ENCODE measurements at regions not wholly inside any gene's neighbourhood (a gene's known extent, or its start where the extent isn't known, plus 50 kb on each side); places are given as distances from the start of the nearest gene placed in this dataset.

DNA sequence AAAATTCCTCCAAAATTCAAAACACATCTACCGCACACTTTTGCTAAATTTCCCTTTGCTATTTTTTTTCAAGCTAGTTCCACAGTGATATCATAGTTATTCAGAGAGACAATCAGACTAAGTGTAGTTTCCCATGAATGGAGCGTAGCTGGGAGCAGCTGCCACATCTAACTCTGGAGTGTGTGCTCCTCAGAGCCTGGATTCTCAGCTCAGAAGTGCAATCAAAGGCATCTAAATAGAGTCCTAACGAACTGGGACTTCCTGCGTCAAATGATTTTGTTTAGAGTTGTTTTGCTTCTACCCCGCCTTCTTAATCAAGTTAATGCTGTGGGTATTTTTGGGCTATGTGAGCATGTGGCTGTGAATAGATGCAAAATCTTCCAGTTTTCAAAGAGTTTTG lies 160.3 kb downstream of the TMEM18 start:
- no peak for ATAC-seq

GRCh38 chr2:516131-516530 lies 161.1 kb downstream of the TMEM18 start:
- H3K27me3 ChIP-seq = no peaks in the 10 kb centered on the region
- intact Hi-C loops (cut with DNase I) = no loop called here
- no peak overlapping the region for H3K4me3 ChIP-seq
- no peak for ATAC-seq
- no peaks in the 10 kb centered on the region for H3K9me3 ChIP-seq
- H3K4me1 ChIP-seq = no peaks in the 10 kb centered on the region
- DNase-seq = no peak
- TF ChIP-seq CTCF (IDR thresholded peaks at IDR 0.05) = no peak
- H3K36me3 ChIP-seq = no peaks in the 10 kb centered on the region
- no peak overlapping the region for H3K27ac ChIP-seq

More for the DNA sequence above, 160.3 kb downstream of the TMEM18 start:
- no peak for DNase-seq
- intact Hi-C loops (cut with DNase I) = no loop called here
- Histone ChIP-seq H3K27me3 (no peaks in the 10 kb centered on the region), H3K4me3 (no peak overlapping the region), H3K9me3 (no peaks in the 10 kb centered on the region), H3K4me1 (no peaks in the 10 kb centered on the region), H3K27ac (no peak overlapping the region), H3K36me3 (no peaks in the 10 kb centered on the region)
- TF ChIP-seq CTCF (IDR thresholded peaks at IDR 0.05) = no peak

DNA sequence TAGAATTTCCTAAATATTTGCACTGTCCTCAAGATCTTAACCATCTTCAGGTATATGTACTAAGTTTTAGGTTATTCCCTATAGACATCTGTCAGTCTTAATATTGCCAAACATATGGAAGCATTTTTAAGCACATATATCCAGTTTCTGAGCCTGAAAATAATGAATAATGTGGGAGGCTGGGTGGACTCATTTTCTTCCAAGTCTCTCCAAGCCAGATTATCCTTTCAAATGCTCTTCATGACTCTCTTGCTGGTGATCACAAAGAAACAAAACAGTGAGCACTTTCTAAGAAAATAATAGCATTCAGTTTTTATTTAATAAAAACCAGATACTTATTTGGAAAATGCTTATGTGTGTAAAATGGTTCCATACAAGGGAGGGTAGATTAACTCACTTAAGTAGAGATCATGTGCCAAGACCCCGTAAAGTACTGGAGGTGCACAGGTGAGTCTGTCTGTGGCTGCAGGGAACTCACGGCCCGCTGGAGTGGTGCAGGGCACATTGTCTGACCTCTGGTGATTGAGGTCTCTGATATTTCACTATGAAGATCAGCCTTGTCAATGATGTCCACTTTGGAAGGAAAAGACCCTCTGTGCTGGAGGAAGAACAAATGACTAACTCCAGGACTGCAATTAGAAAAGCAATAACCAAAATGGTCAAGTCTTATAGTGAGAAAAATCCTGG lies 161.6 kb downstream of the TMEM18 start:
- no peaks in the 10 kb centered on the region for H3K36me3 ChIP-seq
- H3K27ac ChIP-seq = no peak overlapping the region
- no peaks in the 10 kb centered on the region for H3K27me3 ChIP-seq
- H3K4me3 ChIP-seq = no peak overlapping the region
- no peaks in the 10 kb centered on the region for H3K9me3 ChIP-seq
- intact Hi-C loops (cut with DNase I) = no loop called here
- no peaks in the 10 kb centered on the region for H3K4me1 ChIP-seq
- DNase-seq (no peak), ATAC-seq (no peak)
- TF ChIP-seq CTCF (IDR thresholded peaks at IDR 0.05) = no peak

GRCh38 chr2:513981-514706 lies 163.1 kb downstream of the TMEM18 start:
- TF ChIP-seq CTCF (IDR thresholded peaks at IDR 0.05) = no peak
- intact Hi-C loops (cut with DNase I) = no loop called here

DNA sequence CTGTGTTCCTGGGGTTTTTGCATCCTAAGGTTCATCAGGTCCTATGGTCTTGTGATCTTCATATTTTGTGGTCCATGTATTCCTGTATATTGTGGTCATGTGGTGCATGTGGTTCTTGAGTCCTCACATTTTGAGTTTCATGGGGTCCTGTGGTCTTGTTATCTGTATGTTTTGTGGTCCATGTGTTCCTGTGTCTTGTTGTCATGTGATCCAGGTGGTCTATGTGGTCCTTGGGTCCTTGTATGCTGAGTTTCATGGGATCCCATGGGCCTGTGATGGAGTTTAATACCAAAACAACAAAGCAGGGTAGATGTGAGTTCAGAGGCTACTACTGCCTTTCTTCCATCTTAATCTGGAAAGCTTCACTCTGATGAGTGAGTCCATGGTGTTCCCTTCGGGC lies 166.4 kb downstream of the TMEM18 start:
- Histone ChIP-seq H3K27ac (no peak overlapping the region), H3K9me3 (no peaks in the 10 kb centered on the region), H3K36me3 (no peaks in the 10 kb centered on the region), H3K27me3 (no peaks in the 10 kb centered on the region), H3K4me3 (no peak overlapping the region), H3K4me1 (no peaks in the 10 kb centered on the region)
- TF ChIP-seq CTCF (IDR thresholded peaks at IDR 0.05) = no peak
- intact Hi-C loops (cut with DNase I) = no loop called here
- ATAC-seq = no peak
- DNase-seq = no peak

More at GRCh38 chr2:513981-514706, 163.1 kb downstream of the TMEM18 start:
- no peak for ATAC-seq
- no peak for DNase-seq
- Histone ChIP-seq H3K36me3 (no peaks in the 10 kb centered on the region), H3K4me3 (no peak overlapping the region), H3K4me1 (no peaks in the 10 kb centered on the region), H3K27me3 (no peaks in the 10 kb centered on the region), H3K9me3 (no peaks in the 10 kb centered on the region), H3K27ac (no peak overlapping the region)

Data from upper lobe of right lung (tissue), 1 donor.